ENCODE measurements at regions not wholly inside any gene's neighbourhood (a gene's known extent, or its start where the extent isn't known, plus 50 kb on each side); places are given as distances from the start of the nearest gene placed in this dataset.

DNA sequence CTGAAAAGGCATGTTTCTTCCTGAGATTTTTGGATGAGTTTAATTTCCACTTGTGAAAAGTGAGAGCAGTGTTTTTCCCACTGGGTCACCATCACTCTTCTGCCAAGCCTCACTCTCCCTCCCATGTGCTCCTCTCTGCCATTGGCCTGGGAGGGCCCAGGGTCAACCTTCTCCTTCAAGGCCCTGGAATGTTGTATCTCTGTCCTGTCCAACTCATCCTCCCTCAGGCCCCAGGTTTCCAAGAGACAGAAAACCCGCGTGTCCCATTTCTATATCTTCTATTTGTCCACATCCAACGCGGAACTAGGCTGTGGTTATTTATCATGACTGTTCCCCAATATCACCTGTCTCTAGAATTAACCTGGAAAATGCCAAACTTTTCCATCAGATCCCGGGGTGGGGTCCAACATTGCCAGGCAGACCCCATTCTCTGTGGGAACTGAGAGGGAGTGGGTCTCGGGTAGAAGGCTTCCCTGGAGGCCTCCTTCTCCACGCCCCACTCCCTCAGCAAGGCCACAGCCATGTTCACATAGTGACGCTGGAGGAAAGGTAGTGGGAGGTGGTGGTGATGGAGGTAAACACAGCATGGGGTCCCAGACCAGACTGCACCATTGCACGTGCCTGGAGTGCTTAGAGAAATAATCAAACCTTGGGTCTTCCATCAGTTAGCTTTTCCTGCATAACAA is 173.5 kb downstream of the SCP2D1 start:
- ATAC-seq (ENCODE audit: insufficient read depth, low FRiP score) (no peak), DNase-seq (no peak)
- peaks cover 0 to 7% (median 0%) of the 10 kb centered on the region in 4 donors for H3K9me3 ChIP-seq (ENCODE audit: control insufficient read depth in 4 of 4, insufficient read depth in 3 of 4, low read length in 3 of 4)
- TF ChIP-seq CTCF (IDR thresholded peaks at IDR 0.05; ENCODE audit: control extremely low read depth, extremely low read depth), result no peak
- H3K27me3 ChIP-seq (ENCODE audit: control insufficient read depth in 3 of 3, insufficient read depth in 3 of 3, low read length in 2 of 3), result no peaks in the 10 kb centered on the region
- H3K36me3 ChIP-seq (ENCODE audit: control insufficient read depth in 4 of 4, insufficient read depth in 4 of 4, low read length in 4 of 4), result no peaks in the 10 kb centered on the region
- 88 to 95% methylated on average over 9 of the region's 9 CpGs for WGBS, 2 donors
- H3K4me1 ChIP-seq (ENCODE audit: control insufficient read depth in 5 of 5, insufficient read depth in 5 of 5, low read length in 5 of 5), result peaks cover 0 to 2% (median 0%) of the 10 kb centered on the region in 5 donors
- no peak overlapping the region for H3K27ac ChIP-seq (ENCODE audit: low read depth in 1 of 2, low read length in 1 of 2)
- H3K4me3 ChIP-seq, result no peak overlapping the region
- no peak overlapping the region for H3K9ac ChIP-seq (ENCODE audit: insufficient read depth in 1 of 2, low read length in 2 of 2)

DNA sequence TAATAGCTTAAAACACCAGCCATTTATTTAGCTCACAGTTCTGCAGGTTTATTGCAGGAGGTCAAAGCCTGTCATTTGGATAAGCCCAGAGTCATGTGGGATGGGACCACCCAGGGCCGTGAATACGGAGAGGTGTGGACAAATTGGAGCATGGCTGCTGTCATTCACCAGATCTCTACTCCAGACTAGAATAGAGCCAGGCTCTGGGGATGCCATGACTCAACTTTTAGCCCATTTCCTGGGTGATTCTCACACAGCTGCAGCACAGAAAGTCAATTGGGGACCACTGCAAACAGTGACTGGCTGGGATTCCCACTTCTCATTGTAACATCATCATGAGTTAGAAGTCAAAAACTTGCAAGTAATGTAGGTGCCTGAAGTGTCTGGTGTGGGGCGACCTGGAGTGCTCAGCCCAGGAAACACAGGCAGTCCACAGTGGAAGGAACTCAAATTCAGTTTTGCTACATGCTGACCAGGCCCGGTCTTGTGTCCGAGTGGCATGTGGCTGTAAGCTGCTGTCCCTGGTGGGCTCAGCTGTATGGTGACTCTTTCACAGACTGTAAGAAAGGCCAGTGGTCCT is 174.3 kb downstream of the SCP2D1 start:
- TF ChIP-seq CTCF (IDR thresholded peaks at IDR 0.05; ENCODE audit: control extremely low read depth, extremely low read depth), result no peak
- H3K27ac ChIP-seq (ENCODE audit: low read depth in 1 of 2, low read length in 1 of 2), result no peak overlapping the region
- WGBS, 2 donors, result 91 to 95% methylated on average over 5 of the region's 5 CpGs
- ATAC-seq (ENCODE audit: insufficient read depth, low FRiP score), result no peak
- DNase-seq, result no peak
- no peak overlapping the region for H3K4me3 ChIP-seq
- H3K36me3 ChIP-seq (ENCODE audit: control insufficient read depth in 4 of 4, insufficient read depth in 4 of 4, low read length in 4 of 4), result no peaks in the 10 kb centered on the region
- peaks cover 0 to 7% (median 0%) of the 10 kb centered on the region in 4 donors for H3K9me3 ChIP-seq (ENCODE audit: control insufficient read depth in 4 of 4, insufficient read depth in 3 of 4, low read length in 3 of 4)
- H3K9ac ChIP-seq (ENCODE audit: insufficient read depth in 1 of 2, low read length in 2 of 2), result no peak overlapping the region
- no peaks in the 10 kb centered on the region for H3K27me3 ChIP-seq (ENCODE audit: control insufficient read depth in 3 of 3, insufficient read depth in 3 of 3, low read length in 2 of 3)
- H3K4me1 ChIP-seq (ENCODE audit: control insufficient read depth in 5 of 5, insufficient read depth in 5 of 5, low read length in 5 of 5), result peaks cover 0 to 2% (median 0%) of the 10 kb centered on the region in 5 donors

- WGBS, 2 donors, result 91% methylated on average over 3 of the region's 3 CpGs
- no peak for DNase-seq
- no peak for TF ChIP-seq CTCF (IDR thresholded peaks at IDR 0.05; ENCODE audit: control extremely low read depth, extremely low read depth)
- Histone ChIP-seq H3K4me3 (no peak overlapping the region), H3K9ac (ENCODE audit: insufficient read depth in 1 of 2, low read length in 2 of 2) (no peak overlapping the region), H3K4me1 (ENCODE audit: control insufficient read depth in 5 of 5, insufficient read depth in 5 of 5, low read length in 5 of 5) (peaks cover 0 to 2% (median 0%) of the 10 kb centered on the region in 5 donors), H3K27me3 (ENCODE audit: control insufficient read depth in 3 of 3, insufficient read depth in 3 of 3, low read length in 2 of 3) (no peaks in the 10 kb centered on the region), H3K36me3 (ENCODE audit: control insufficient read depth in 4 of 4, insufficient read depth in 4 of 4, low read length in 4 of 4) (no peaks in the 10 kb centered on the region), H3K9me3 (ENCODE audit: control insufficient read depth in 4 of 4, insufficient read depth in 3 of 4, low read length in 3 of 4) (peaks cover 0 to 7% (median 0%) of the 10 kb centered on the region in 4 donors), H3K27ac (ENCODE audit: low read depth in 1 of 2, low read length in 1 of 2) (no peak overlapping the region)
- no peak for ATAC-seq (ENCODE audit: insufficient read depth, low FRiP score)
Measured at GRCh38 chr20:18988701-18989100, 175.1 kb downstream of the SCP2D1 start.
